HFFc6 (cell line): ENCODE measurements at regions not wholly inside any gene's neighbourhood (a gene's known extent, or its start where the extent isn't known, plus 50 kb on each side); places are given as distances from the start of the nearest gene placed in this dataset.
A peak's percentile ranks its signal among the peaks of the same experiment; 100 is the strongest.

ENCODE experiments used
- DNase-seq: peaks from one replicate; pipeline ENCODE4 v3.0.0-alpha.2; 2018
- H3K27ac Mint-ChIP-seq: 2 replicates; pipeline ENCODE4 v1.8.0; 2020; ENCODE audit warnings: mild to moderate bottlenecking, mixed read lengths
- H3K27me3 Mint-ChIP-seq: 2 replicates; pipeline ENCODE4 v1.8.0; 2021; ENCODE audit warnings: mild to moderate bottlenecking, moderate library complexity, mixed read lengths; ENCODE audit not compliant: insufficient read depth
- H3K36me3 Mint-ChIP-seq: 2 replicates; pipeline ENCODE4 v1.8.0; 2021; ENCODE audit warnings: low read depth, mixed read lengths
- H3K4me1 Mint-ChIP-seq: 2 replicates; pipeline ENCODE4 v1.8.0; 2020; ENCODE audit warnings: low read depth, mixed read lengths
- H3K4me3 Mint-ChIP-seq: 2 replicates; pipeline ENCODE4 v1.8.0; 2020; ENCODE audit warnings: mild to moderate bottlenecking, moderate library complexity, mixed read lengths
- H3K9me3 Mint-ChIP-seq: 2 replicates; pipeline ENCODE4 v1.8.0; 2020; ENCODE audit warnings: mild to moderate bottlenecking, mixed read lengths
- CTCF ChIP-seq: fragments of 200-600 bp; sonication (generic); IDR thresholded peaks from 2 replicates; pipeline ENCODE4 v1.5.0; 2021; ENCODE audit warnings: antibody characterized with exemption, mild to moderate bottlenecking

DNA sequence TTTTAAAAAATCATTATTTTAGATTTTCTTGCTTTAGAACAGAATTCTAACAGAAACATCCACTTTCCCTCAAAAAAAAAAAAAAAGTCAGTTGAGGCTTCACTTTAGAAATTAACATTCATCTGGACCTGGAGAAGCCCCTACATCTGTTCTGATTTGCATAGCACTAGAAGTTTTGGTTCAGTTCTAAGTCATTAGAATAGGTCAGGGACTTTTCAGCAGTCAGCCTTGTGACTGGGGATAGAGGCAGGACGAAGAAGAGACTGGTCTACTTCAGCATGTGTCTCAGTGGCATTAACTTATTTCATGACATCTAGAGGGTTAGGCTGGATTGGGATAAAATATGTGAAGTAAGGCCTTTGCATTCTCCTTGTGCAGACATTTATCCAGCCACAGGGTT is 215.8 kb upstream of the DAB2 start:
- no peaks in the 10 kb centered on the region for H3K9me3 Mint-ChIP-seq
- H3K36me3 Mint-ChIP-seq, result no peaks in the 10 kb centered on the region
- H3K4me1 Mint-ChIP-seq, result peaks cover 10% of the 10 kb centered on the region

DNA sequence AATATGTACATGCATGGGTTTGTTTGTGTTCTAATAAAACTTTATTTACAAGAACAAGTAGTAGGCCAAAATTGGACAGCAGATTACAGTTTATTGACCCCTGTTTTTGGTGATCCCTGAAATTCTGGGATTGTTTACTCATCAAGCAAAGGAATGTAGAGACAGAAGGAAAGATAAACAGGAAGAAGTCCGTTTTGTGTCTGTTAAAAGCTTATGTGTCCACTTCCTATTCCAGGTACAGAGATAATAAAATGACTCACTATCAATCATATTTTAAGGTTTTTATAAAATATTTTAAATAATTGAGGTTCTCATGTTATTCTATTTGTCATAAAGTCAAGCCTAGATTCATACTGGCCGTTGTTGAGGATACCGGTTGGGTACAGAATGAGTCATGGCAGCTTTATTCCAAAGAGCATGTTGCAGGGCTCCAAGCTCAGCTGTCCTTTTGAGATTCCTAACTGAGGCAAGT is 214.9 kb upstream of the DAB2 start:
- H3K4me1 Mint-ChIP-seq, result peaks cover 10% of the 10 kb centered on the region
- H3K36me3 Mint-ChIP-seq, result no peaks in the 10 kb centered on the region
- H3K27me3 Mint-ChIP-seq, result peaks cover 6% of the 10 kb centered on the region
- peak; percentile 6 for DNase-seq
- H3K27ac Mint-ChIP-seq, result no peak overlapping the region
- H3K4me3 Mint-ChIP-seq, result no peak overlapping the region
- H3K9me3 Mint-ChIP-seq, result no peaks in the 10 kb centered on the region
- no peak for TF ChIP-seq CTCF

More for the DNA sequence above, 215.8 kb upstream of the DAB2 start:
- Mint-ChIP-seq H3K27me3 (peaks cover 6% of the 10 kb centered on the region), H3K27ac (no peak overlapping the region), H3K4me3 (no peak overlapping the region)
- DNase-seq, result no peak
- TF ChIP-seq CTCF, result no peak

DNA sequence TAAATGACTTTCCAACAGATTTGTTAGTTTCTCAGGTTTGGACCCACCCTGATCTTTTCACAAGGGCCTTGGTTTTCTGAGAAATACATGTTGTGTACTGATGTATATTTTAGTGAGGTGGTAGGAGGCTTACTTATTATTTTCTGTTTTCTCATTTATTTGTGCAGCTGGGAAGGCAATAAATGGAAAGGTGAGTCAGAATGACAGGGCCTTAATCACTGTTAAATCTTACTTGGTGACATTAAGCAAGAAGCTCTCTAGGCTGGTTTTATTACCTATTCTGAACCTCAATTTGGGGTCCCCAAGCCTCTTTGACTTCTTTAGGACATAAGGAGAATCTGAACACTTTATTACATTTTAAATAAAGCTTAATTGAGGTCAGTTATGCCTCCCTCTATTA is 214.0 kb upstream of the DAB2 start:
- Mint-ChIP-seq H3K4me3 (no peak overlapping the region), H3K9me3 (no peaks in the 10 kb centered on the region), H3K27ac (no peak overlapping the region), H3K36me3 (no peaks in the 10 kb centered on the region), H3K4me1 (peaks cover 10% of the 10 kb centered on the region), H3K27me3 (peaks cover 6% of the 10 kb centered on the region)
- no peak for TF ChIP-seq CTCF
- DNase-seq, result no peak

DNA sequence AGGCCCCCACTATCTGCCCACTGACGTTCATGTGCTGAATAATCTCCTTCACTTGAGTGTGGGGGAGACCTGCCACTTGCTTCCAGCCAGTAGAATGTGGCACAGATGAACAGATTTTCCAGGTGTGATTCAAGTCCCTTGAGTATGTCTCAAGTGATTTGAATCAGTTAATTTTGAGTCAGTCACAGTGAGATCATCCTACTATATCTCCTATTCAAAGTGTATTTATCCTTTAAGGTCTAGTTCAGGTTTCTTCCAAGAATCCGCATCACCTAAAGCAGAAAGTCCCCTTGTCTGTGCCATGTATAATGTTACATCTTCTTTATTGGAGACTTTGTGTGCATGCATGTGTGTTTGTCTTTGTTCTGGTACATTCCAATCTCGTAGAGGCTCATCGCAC is 208.3 kb upstream of the DAB2 start:
- Mint-ChIP-seq H3K4me1 (no peaks in the 10 kb centered on the region), H3K27me3 (peaks cover 17% of the 10 kb centered on the region), H3K9me3 (no peaks in the 10 kb centered on the region), H3K27ac (no peak overlapping the region), H3K4me3 (no peak overlapping the region), H3K36me3 (no peaks in the 10 kb centered on the region)
- no peak for DNase-seq
- TF ChIP-seq CTCF, result no peak

- no peak overlapping the region for H3K27ac Mint-ChIP-seq
- no peaks in the 10 kb centered on the region for H3K9me3 Mint-ChIP-seq
- H3K27me3 Mint-ChIP-seq, result peaks cover 18% of the 10 kb centered on the region
- H3K4me3 Mint-ChIP-seq, result no peak overlapping the region
- TF ChIP-seq CTCF, result no peak
- H3K36me3 Mint-ChIP-seq, result no peaks in the 10 kb centered on the region
- no peak for DNase-seq
- H3K4me1 Mint-ChIP-seq, result no peaks in the 10 kb centered on the region
These were observed 207.2 kb upstream of the DAB2 start for GRCh38 chr5:39631958-39632357.

DNA sequence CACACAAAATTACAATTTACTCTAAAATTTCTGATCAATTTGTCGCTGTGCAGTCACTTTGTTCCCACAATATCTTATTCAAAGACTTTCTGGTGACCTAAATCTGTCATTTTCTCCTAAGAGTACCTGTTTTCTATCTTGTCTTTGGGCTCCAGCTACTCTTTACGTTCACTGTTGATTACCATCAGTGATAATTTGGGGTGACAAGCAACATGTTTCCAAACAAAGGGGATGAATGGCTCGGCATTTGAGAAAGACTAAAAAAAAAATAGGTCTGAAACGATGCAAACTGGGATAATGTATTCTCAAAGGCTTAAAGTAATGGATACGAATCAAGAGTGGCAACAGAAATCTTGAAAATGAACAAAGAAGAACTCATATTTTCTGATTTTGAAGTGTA is 205.2 kb upstream of the DAB2 start:
- DNase-seq, result no peak
- Mint-ChIP-seq H3K4me1 (no peaks in the 10 kb centered on the region), H3K27me3 (peaks cover 18% of the 10 kb centered on the region), H3K4me3 (no peak overlapping the region), H3K27ac (no peak overlapping the region), H3K36me3 (no peaks in the 10 kb centered on the region), H3K9me3 (no peaks in the 10 kb centered on the region)
- TF ChIP-seq CTCF, result no peak
